Uterus (tissue), 3 donors: ENCODE measurements at regions not wholly inside any gene's neighbourhood (a gene's known extent, or its start where the extent isn't known, plus 50 kb on each side); places are given as distances from the start of the nearest gene placed in this dataset.

ENCODE experiments used
- DNase-seq, 2 donors: peaks; one replicate each; pipeline ENCODE4 v3.0.0-alpha.2; 2019 to 2020
- H3K27ac ChIP-seq, 2 donors: fragments of 200-600 bp; sonication (generic); 1 replicate in 1 of 2; 2 replicates in 1 of 2; pipeline ENCODE4 v1.5.1; 2016 to 2018
- H3K27me3 ChIP-seq, 2 donors: fragments of 200-600 bp; sonication (generic); one replicate each; pipeline ENCODE4 v1.5.1; 2018 to 2019; ENCODE audit warnings: control low read depth in 1 of 2
- H3K36me3 ChIP-seq, 2 donors: fragments of 200-600 bp; sonication (generic); one replicate each; pipeline ENCODE4 v1.5.1; 2019; ENCODE audit warnings: control low read depth in 1 of 2
- H3K4me1 ChIP-seq, 2 donors: fragments of 200-600 bp; sonication (generic); one replicate each; pipeline ENCODE4 v1.5.1; 2018 to 2019; ENCODE audit warnings: control low read depth in 1 of 2
- H3K4me3 ChIP-seq, 2 donors: fragments of 200-600 bp; sonication (generic); 1 replicate in 1 of 2; 2 replicates in 1 of 2; pipeline ENCODE4 v1.5.1; 2018 to 2019; ENCODE audit warnings: mild to moderate bottlenecking in 1 of 2
- H3K9me3 ChIP-seq, 2 donors: fragments of 200-600 bp; sonication (generic); one replicate each; pipeline ENCODE4 v1.5.1; 2019; ENCODE audit warnings: control low read depth in 1 of 2
- CTCF ChIP-seq, 4 experiments: fragments of 200-600 bp in 2 of 4; fragments of 450-650 bp in 2 of 4; sonication (generic) in 2 of 4; IDR thresholded peaks; one replicate each; pipeline ENCODE4 v1.5.1; 2016 to 2019; ENCODE audit warnings: antibody characterized with exemption in 4 of 4, mild to moderate bottlenecking in 2 of 4, moderate library complexity in 1 of 4
- POLR2A ChIP-seq, 2 donors: fragments of 450-650 bp; IDR thresholded peaks; one replicate each; pipeline ENCODE4 v1.6.1; 2016; ENCODE audit warnings: antibody characterized with exemption in 2 of 2, mild to moderate bottlenecking in 1 of 2, moderate library complexity in 1 of 2
- intact Hi-C: fragments of 100-400 bp; cut with DNase I; formaldehyde crosslinking; loops from one replicate; pipeline ENCODE4 v1.15.1; 2023; ENCODE audit warnings: low total_unique reads
- donor health status: DM: yes; HTN: yes; CAD: no.

- Histone ChIP-seq H3K27me3 (no peaks in the 10 kb centered on the region), H3K4me3 (no peak overlapping the region), H3K9me3 (no peaks in the 10 kb centered on the region), H3K36me3 (no peaks in the 10 kb centered on the region), H3K27ac (no peak overlapping the region), H3K4me1 (no peaks in the 10 kb centered on the region)
- no peak for DNase-seq
- intact Hi-C loops, result no loop called here
- TF ChIP-seq CTCF (IDR thresholded peaks at IDR 0.05) (no peak), POLR2A (IDR thresholded peaks at IDR 0.05) (no peak)
These were observed 442.4 kb downstream of the TYW1 start for GRCh38 chr7:67438913-67439505.

GRCh38 chr7:67440321-67440720, 443.7 kb downstream of the TYW1 start:
- no peaks in the 10 kb centered on the region for H3K27me3 ChIP-seq
- no peaks in the 10 kb centered on the region for H3K9me3 ChIP-seq
- intact Hi-C loops, result no loop called here
- no peaks in the 10 kb centered on the region for H3K36me3 ChIP-seq
- no peak overlapping the region for H3K4me3 ChIP-seq
- no peaks in the 10 kb centered on the region for H3K4me1 ChIP-seq
- no peak overlapping the region for H3K27ac ChIP-seq
- TF ChIP-seq POLR2A (IDR thresholded peaks at IDR 0.05) (no peak), CTCF (IDR thresholded peaks at IDR 0.05) (no peak)
- DNase-seq, result no peak

GRCh38 chr7:67445728-67446127, 449.1 kb downstream of the TYW1 start:
- no peak for DNase-seq
- Histone ChIP-seq H3K36me3 (no peaks in the 10 kb centered on the region), H3K4me3 (no peak overlapping the region), H3K9me3 (no peaks in the 10 kb centered on the region), H3K27ac (no peak overlapping the region), H3K27me3 (no peaks in the 10 kb centered on the region), H3K4me1 (no peaks in the 10 kb centered on the region)
- intact Hi-C loops, result no loop called here
- TF ChIP-seq CTCF (IDR thresholded peaks at IDR 0.05) (no peak), POLR2A (IDR thresholded peaks at IDR 0.05) (no peak)

- DNase-seq, result no peak
- TF ChIP-seq POLR2A (IDR thresholded peaks at IDR 0.05) (no peak), CTCF (IDR thresholded peaks at IDR 0.05) (no peak)
- intact Hi-C loops, result no loop called here
- H3K4me1 ChIP-seq, result no peaks in the 10 kb centered on the region
- H3K27me3 ChIP-seq, result no peaks in the 10 kb centered on the region
- H3K36me3 ChIP-seq, result no peaks in the 10 kb centered on the region
- H3K9me3 ChIP-seq, result no peaks in the 10 kb centered on the region
- H3K4me3 ChIP-seq, result no peak overlapping the region
- no peak overlapping the region for H3K27ac ChIP-seq
These were observed 450.7 kb downstream of the TYW1 start for GRCh38 chr7:67447297-67447696.

- H3K4me3 ChIP-seq, result no peak overlapping the region
- no peak for DNase-seq
- TF ChIP-seq CTCF (IDR thresholded peaks at IDR 0.05) (no peak), POLR2A (IDR thresholded peaks at IDR 0.05) (no peak)
- intact Hi-C loops, result no loop called here
- H3K27me3 ChIP-seq, result no peaks in the 10 kb centered on the region
- H3K9me3 ChIP-seq, result no peaks in the 10 kb centered on the region
- no peak overlapping the region for H3K27ac ChIP-seq
- H3K4me1 ChIP-seq, result no peaks in the 10 kb centered on the region
- H3K36me3 ChIP-seq, result no peaks in the 10 kb centered on the region
These were observed 451.6 kb downstream of the TYW1 start for GRCh38 chr7:67448271-67448670.
